Loucy (cell line): ENCODE measurements at regions not wholly inside any gene's neighbourhood (a gene's known extent, or its start where the extent isn't known, plus 50 kb on each side); places are given as distances from the start of the nearest gene placed in this dataset.

Experiments used
- CTCF ChIP-seq: fragments of 200-600 bp; sonication (generic); conservative IDR thresholded peaks from 2 replicates; pipeline ENCODE4 v1.5.1; 2014; ENCODE audit warnings: mild to moderate bottlenecking, antibody characterized with exemption, low read length
- EZH2phosphoT487 ChIP-seq: fragments of 200-600 bp; IDR thresholded peaks from 2 replicates; pipeline ENCODE4 v1.6.1; 2018; ENCODE audit warnings: antibody characterized with exemption, mild to moderate bottlenecking, moderate library complexity, borderline replicate concordance

GRCh38 chr4:156006192-156006591, 52.5 kb upstream of the CTSO start:
- TF ChIP-seq EZH2phosphoT487: no peak
- TF ChIP-seq CTCF: no peak
